Activated CD4-positive, alpha-beta T cell treated with anti-CD3 and anti-CD28 coated beads, Interleukin-2, amount 50 U/mL, for 24 hours (primary cell): ENCODE measurements at regions not wholly inside any gene's neighbourhood (a gene's known extent, or its start where the extent isn't known, plus 50 kb on each side); places are given as distances from the start of the nearest gene placed in this dataset.
A peak's percentile ranks its signal among the peaks of the same experiment; 100 is the strongest.
"Not testable (repeated sequence)": the region's sequence is repeated elsewhere in the genome, so short reads cannot be mapped to it uniquely, and the experiment has no call there.

Experiments
- DNase-seq, 2 donors: peaks; one replicate each; pipeline ENCODE4 v3.0.0-alpha.2; 2020; ENCODE audit warnings: low read depth in 1 of 2, low spot score in 1 of 2

- DNase-seq: not testable (repeated sequence)
These were observed 346.7 kb downstream of the OR4F29 start for GRCh38 chr1:104776-105175.

DNA sequence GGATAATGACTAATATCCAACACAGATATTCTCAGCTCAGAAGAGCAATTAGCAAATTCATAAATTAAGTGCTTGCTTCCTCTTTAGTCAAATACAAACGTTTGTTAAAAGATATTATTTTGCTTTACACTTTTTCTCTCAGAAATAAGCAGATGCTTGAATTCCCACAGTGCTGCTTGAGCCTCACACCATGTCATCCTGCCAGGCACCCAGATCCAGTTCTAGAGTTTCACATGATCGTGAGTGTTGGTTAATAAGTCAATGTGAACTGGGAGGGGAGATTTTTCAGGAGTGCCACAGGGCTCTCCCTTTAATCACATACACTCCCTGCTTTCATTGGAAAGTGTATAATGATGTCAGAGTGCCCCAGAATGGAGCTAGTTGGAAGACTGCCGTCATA lies 352.0 kb downstream of the OR4F29 start:
- DNase-seq: not testable (repeated sequence)

GRCh38 chr1:98811-99210 lies 352.7 kb downstream of the OR4F29 start:
- DNase-seq: not testable (repeated sequence)

DNA sequence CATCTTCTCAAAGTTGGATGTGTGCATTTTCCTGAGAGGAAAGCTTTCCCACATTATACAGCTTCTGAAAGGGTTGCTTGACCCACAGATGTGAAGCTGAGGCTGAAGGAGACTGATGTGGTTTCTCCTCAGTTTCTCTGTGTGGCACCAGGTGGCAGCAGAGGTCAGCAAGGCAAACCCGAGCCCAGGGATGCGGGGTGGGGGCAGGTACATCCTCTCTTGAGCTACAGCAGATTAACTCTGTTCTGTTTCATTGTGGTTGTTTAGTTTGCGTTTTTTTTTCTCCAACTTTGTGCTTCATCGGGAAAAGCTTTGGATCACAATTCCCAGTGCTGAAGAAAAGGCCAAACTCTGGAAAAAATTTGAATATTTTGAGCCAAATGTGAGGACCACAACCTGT lies 360.2 kb downstream of the OR4F29 start:
- not testable (repeated sequence) for DNase-seq

GRCh38 chr1:88110-88509 lies 363.4 kb downstream of the OR4F29 start:
- not testable (repeated sequence) for DNase-seq

DNA sequence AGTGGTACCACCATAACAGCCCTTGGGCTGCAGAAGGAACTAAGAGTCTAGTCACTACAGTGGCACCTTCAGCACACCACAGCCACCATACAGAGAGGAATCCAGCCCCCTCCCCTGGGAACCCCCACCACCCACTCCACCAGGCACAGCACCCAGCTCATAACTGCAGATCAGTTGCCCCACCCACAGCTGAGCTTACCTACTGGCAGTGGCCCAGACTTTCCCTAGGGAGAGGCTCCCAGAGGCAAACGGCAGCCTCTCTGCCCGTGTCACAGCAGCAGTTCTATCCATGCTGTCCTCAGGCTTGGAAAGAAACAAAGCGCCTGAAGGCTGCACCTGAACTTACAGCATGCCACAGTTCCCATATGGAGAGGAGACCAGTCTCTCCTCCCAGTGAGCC lies 372.3 kb downstream of the OR4F29 start:
- not testable (repeated sequence) for DNase-seq

DNA sequence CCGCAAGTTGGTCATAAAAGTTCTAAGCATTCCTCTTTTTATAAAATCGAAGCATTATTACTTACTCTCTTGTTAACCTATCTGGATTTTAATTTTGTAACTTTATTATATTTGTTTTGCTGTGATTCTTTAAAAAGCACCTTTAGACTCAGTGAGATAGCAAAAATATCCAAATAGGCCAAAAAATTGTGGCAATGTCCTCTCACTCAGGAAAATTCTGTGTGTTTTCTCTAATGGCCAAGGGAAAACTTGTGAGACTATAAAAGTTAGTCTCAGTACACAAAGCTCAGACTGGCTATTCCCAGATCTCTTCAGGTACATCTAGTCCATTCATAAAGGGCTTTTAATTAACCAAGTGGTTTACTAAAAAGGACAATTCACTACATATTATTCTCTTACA lies 386.4 kb downstream of the OR4F29 start, which contains the start of gene OR4F5:
Gene OR4F5 (plus strand): TSS at position 301 of the 400 bp plus-strand sequence.
- DNase-seq: not testable (repeated sequence)

DNA sequence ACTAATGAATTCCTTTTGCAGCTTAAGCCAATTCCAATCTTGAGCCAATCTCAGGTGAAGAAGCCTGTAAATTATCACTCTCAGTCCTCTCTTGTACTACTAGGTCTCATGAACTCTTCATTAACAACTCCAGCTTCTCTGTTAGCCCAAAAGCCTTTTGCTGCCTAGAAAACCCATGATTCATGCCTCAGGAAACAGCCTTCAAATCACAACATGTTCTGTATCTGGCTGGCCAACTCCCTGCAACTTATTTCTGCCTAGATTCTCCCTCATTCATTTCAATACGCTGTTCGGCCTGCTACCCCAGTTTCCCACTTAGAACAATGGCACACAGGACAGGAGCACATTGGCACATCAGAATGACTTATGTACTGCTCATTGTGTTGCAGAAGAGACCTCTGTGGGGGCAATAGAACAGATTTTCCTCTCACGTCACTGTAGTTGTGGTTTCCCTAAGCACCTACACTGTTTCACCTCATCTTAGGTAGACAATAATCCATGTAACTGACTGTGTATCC lies 395.4 kb downstream of the OR4F29 start:
- DNase-seq: not testable (repeated sequence)

DNA sequence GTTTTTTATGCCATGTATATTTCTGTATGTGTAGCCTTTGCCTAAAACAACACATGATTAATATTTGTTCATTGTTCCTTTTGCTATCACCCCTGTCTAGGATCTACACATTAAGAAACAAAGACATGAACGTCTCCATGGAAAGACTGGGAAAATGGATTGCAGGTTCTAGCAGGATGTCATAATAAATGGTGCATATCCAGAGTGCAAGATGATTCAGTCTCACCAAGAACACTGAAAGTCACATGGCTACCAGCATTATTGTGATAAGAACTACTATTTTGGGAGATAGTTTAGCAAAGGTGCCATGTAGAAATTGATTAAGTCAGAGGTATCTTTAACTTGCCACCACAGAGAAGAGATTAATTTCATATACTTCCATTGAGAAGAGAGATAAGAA lies 398.3 kb downstream of the OR4F29 start:
- DNase-seq: not testable (repeated sequence)

DNA sequence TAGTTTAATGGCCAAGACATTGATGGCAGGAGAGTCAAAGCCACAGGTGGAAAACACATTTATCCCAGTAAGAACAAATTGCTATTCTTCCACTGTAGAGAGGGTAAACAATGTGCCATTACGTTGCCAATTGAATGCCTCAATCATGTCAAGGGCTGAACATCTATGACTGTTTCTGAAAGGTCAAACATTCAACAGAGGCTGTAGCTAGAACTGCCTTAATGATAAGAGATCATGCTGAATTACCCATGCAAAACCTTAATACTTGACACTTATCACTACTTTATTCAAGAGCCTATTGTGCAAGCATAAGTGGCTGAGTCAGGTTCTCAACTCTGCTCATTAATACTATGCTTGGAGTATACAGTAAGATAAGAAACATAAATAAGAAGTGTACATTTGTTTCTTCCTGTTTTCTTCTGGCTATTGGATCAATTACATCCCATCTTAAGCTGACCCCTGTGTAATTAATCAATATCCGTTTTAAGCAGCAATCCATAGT lies 409.5 kb downstream of the OR4F29 start:
- DNase-seq: not testable (repeated sequence)

GRCh38 chr1:41197-41596 lies 410.3 kb downstream of the OR4F29 start:
- not testable (repeated sequence) for DNase-seq

DNA sequence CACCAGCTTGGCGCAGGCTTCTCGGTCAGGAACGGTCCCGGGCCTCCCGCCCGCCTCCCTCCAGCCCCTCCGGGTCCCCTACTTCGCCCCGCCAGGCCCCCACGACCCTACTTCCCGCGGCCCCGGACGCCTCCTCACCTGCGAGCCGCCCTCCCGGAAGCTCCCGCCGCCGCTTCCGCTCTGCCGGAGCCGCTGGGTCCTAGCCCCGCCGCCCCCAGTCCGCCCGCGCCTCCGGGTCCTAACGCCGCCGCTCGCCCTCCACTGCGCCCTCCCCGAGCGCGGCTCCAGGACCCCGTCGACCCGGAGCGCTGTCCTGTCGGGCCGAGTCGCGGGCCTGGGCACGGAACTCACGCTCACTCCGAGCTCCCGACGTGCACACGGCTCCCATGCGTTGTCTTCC lies 422.3 kb downstream of the OR4F29 start:
- DNase-seq: not testable (repeated sequence)

DNA sequence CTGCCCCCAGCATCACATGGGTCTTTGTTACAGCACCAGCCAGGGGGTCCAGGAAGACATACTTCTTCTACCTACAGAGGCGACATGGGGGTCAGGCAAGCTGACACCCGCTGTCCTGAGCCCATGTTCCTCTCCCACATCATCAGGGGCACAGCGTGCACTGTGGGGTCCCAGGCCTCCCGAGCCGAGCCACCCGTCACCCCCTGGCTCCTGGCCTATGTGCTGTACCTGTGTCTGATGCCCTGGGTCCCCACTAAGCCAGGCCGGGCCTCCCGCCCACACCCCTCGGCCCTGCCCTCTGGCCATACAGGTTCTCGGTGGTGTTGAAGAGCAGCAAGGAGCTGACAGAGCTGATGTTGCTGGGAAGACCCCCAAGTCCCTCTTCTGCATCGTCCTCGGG lies 434.2 kb downstream of the OR4F29 start:
- DNase-seq: not testable (repeated sequence)

DNA sequence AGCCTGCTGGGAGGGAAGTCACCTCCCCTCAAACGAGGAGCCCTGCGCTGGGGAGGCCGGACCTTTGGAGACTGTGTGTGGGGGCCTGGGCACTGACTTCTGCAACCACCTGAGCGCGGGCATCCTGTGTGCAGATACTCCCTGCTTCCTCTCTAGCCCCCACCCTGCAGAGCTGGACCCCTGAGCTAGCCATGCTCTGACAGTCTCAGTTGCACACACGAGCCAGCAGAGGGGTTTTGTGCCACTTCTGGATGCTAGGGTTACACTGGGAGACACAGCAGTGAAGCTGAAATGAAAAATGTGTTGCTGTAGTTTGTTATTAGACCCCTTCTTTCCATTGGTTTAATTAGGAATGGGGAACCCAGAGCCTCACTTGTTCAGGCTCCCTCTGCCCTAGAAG lies 435.5 kb downstream of the OR4F29 start:
- DNase-seq: not testable (repeated sequence)

- peak in 1 of 2 donors; percentile 1 for DNase-seq
These were observed 441.3 kb downstream of the OR4F29 start for GRCh38 chr1:9941-10717.
